SIG-M5 treated with dmso at 0.1 percent for 504 hours (cell line): ENCODE measurements at regions not wholly inside any gene's neighbourhood (a gene's known extent, or its start where the extent isn't known, plus 50 kb on each side); places are given as distances from the start of the nearest gene placed in this dataset.
"Not testable (repeated sequence)": the region's sequence is repeated elsewhere in the genome, so short reads cannot be mapped to it uniquely, and the experiment has no call there.

ENCODE experiments used
- DNase-seq: peaks from one replicate; lab custom pipeline; 2025; ENCODE audit not compliant: unreplicated experiment; lab: John Stamatoyannopoulos, UW

DNA sequence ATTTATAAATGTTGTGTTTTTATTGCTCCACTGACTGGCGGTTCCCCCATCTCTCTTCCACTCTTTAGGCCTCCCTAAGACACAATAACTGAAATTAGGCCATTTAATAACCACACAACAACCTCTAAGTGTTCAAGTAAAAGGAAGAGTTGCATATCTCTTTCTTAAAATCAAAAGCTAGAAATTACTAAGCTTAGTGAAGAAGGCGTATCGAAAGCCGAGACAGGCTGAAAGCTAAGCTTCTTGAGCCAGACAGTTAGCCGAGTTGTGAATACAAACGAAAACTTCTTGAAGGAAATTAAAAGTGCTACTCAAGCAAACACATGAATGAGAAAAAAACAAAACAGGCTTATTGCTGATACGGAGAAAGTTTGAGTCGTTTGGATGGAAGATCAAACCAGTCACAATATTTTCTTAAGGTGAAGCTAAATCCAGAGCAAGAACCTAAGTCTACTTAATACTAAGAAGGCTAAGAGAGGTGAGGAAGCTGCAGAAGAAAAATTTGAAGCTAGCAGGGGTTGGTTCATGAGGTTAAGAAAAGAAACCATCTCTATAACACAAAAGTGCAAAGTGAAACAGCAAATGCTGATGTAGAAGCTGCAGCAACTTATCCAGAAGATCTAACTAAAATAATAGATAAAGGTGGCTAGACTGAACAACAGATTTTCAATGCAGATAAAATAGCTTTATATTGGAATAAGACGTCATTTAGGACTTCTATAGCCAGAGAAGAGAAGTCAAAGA lies 194.0 kb upstream of the TTC29 start:
- DNase-seq: no peak

DNA sequence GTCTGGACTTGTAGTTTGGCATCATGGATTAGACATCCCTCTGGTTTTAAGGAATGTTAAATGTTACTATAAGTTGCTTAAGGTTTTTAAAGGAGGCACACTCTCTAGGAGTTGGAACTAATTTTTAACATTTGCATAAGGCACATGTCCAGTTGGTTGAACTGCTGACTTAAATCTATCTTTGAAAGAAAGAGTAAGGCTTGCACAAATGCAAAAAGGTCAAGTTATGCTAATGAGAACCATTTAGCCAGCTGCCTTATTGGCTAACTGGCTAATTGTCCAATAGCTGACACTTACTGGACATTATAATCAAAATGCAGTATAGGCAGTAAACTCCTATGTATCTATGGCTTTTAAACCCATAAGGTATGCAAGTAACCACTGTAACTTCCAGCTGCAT lies 206.1 kb upstream of the TTC29 start:
- no peak for DNase-seq

GRCh38 chr4:147157860-147158701 lies 212.4 kb upstream of the TTC29 start:
- no peak for DNase-seq

GRCh38 chr4:147160908-147161513 lies 215.3 kb upstream of the TTC29 start:
- DNase-seq: peak; percentile 44

DNA sequence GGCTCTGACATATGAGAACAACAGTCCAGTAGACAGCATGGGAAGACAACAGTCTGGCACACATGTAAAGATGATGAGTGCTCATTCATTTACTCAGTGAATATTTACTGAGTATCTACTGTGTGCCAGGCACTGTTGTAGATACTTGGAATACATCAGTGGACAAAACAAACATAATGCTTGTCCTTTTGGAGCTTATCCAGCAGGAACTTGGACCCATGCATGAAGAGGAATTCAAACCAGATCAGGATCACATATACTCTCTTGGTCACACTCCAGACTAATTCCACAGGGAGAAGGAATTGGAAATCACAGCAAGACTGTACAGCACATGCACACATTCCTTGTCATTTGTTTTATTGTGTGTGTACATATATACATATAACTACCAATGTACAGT lies 217.6 kb upstream of the TTC29 start:
- DNase-seq: no peak

GRCh38 chr4:147168200-147168599 lies 222.5 kb upstream of the TTC29 start:
- not testable (repeated sequence) for DNase-seq

DNA sequence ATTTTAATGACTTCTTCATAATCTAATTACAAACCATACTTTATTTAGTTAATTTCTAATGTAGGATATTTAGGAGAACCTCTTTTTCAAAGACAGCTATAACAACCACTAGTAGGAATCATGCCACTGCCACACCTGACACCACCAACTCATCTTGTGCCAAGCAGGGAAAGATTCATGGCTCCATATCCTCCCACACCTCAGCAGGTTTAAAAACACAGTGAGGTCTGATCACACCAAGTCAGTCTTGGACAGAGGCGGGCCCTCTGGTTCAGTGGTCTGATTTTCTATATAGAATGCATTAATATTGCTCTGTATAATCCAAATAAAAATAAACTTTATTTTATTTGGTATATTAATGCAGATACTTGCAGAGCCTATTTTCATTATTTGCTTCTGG lies 227.7 kb upstream of the TTC29 start:
- no peak for DNase-seq

DNA sequence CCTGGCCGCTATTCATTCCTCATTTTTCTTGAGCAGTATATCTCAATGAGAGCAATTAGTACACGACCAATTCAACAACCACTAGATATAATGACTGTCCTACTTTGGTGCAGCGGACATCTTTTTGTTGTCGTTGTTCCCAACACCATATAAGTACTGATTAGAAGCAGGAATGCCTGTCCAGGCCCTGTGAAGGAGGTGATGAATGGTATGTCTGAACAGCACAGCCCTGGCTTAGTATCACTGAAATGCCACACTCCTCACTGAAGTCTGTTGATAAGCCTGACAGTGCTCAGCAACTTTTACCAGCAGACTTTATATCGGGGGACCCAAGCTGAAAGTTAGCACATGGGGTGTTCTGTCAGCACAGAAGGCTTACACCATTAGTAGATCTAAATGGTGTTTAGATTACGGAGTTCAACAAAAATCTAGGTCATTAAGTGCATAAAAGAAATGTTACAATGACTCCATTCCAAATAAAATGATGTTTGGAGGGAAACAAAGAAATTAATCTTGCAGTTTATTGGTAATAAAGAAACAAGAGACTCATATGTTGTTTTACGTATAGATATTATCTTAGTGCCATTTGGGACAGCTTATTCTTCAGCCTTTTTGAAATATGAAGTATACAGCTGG lies 228.3 kb upstream of the TTC29 start:
- no peak for DNase-seq

DNA sequence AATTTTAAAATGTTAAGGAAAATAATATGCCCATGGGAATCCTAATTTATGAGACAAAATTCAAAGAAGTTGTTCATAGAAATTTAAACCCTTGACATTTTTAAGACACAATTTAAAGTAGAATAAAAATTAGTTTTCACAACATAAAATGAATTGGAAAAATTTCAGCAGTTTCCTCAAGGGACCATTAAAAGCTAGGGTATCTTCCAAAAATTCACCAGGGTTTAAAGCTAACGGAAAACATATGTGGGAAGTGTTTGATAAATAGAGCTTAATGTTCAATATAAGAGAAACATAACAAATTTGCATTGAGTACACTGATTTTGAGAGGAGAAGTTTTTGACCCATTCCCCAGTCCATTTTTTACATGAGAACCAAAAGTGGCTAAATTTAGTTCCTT lies 228.9 kb upstream of the TTC29 start:
- no peak for DNase-seq

GRCh38 chr4:147175460-147176025 lies 229.9 kb upstream of the TTC29 start:
- no peak for DNase-seq

DNA sequence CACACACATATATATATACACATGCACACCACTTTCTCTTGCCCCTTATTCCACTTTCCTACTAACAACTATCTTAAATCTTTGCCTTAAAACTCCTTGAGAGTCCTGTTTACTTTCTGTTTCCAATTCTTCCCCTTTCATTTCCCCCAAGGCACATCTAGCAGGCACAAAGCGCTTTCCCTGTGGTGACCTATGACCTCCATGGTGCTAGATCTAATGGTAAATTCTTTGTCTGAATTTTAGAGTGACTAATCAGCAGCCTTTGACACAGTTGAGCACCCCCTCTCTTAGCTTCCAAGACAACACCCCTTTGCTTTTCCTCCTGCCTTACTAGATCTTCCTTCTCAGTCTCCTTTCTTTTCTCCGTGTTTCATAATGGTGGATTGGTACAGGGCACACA lies 236.4 kb upstream of the TTC29 start:
- no peak for DNase-seq

DNA sequence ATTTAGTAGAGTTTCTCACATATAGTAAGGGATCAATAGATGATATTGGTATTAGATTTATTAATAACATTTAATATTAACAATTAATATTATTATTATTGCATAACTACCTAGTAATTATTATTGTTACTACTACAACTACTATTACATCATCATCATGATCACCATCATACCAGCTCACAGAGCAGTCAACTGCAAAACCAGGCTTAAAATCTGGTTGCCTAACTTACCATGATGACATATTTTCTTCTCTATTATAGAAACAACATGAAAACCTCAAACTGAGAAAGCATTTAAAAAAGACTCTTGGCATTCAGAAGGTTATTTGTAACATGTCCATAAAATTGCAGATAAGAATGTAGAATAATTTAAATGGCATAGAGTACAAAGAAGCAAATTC lies 247.0 kb upstream of the TTC29 start:
- DNase-seq: no peak

- no peak for DNase-seq
These were observed 248.4 kb upstream of the TTC29 start for GRCh38 chr4:147194114-147194513.

GRCh38 chr4:147194604-147195003 lies 248.9 kb upstream of the TTC29 start:
- no peak for DNase-seq

GRCh38 chr4:147195386-147195785 lies 249.7 kb upstream of the TTC29 start:
- DNase-seq: no peak

DNA sequence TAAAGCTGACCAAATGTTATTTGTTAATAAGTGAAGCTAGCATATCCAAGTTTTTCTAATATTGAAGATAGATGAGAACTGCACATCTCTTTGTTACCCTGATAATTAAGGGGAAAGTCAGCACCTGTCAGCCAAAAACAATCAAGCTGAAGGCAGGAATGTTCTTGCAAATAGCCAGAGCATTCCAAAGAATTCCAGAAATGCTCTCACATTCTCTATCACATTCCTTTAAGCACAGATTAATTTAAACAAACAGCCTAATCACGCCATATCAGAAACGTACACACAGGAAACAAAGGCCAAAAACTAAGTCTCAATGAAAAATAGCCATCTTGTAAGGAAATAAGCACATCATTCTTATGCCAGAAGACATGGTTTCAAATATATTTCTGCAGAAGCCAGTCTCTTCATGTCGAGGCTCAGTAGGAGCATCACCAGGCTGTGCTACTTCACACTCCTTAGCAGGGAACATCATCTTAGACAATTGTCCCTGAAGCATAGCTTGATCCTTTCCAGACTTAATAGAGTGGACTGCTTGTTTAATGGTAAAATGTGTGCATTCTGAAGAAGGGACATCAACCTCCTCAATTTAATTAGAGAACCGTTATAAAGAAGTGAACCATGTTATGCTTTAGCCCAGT lies 252.9 kb upstream of the TTC29 start:
- no peak for DNase-seq

- no peak for DNase-seq
These were observed 255.4 kb upstream of the TTC29 start for GRCh38 chr4:147201016-147201415.

- DNase-seq: no peak
These were observed 261.1 kb upstream of the TTC29 start for GRCh38 chr4:147206807-147207206.

GRCh38 chr4:147207911-147208310 lies 262.2 kb upstream of the TTC29 start:
- DNase-seq: no peak

GRCh38 chr4:147217655-147218054 lies 263.2 kb upstream of the EDNRA start:
- DNase-seq: no peak

DNA sequence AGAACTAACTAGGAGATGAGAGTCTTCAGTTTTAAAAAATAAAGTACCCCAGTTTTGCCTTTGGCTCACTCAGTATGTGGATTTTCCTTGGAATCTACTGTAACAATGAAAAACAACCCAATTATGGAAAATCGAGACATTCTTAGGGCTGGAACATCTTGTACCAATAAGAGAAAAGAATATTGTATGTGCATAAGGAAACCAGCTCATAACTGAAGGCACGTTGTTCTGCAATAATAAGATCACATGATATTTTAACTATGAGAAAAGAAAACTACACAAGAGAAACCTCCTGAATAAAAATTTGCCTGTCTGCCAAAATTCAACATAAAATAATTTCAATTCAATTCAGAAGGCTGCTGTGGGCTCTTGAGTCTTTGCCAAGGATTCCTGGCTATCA lies 261.8 kb upstream of the EDNRA start:
- DNase-seq: no peak
